ENCODE measurements at regions not wholly inside any gene's neighbourhood (a gene's known extent, or its start where the extent isn't known, plus 50 kb on each side); places are given as distances from the start of the nearest gene placed in this dataset.
A peak's percentile ranks its signal among the peaks of the same experiment; 100 is the strongest.
"Not testable (repeated sequence)": the region's sequence is repeated elsewhere in the genome, so short reads cannot be mapped to it uniquely, and the experiment has no call there.

- DNase-seq (ENCODE audit: low spot score): not testable (repeated sequence)
These were observed 73.8 kb upstream of the SAMD11 start for GRCh38 chr1:849873-850272.

- DNase-seq (ENCODE audit: low spot score): not testable (repeated sequence)
These were observed 73.4 kb upstream of the SAMD11 start for GRCh38 chr1:850318-850717.

- DNase-seq (ENCODE audit: low spot score): not testable (repeated sequence)
These were observed 72.3 kb upstream of the SAMD11 start for GRCh38 chr1:851398-851797.

DNA sequence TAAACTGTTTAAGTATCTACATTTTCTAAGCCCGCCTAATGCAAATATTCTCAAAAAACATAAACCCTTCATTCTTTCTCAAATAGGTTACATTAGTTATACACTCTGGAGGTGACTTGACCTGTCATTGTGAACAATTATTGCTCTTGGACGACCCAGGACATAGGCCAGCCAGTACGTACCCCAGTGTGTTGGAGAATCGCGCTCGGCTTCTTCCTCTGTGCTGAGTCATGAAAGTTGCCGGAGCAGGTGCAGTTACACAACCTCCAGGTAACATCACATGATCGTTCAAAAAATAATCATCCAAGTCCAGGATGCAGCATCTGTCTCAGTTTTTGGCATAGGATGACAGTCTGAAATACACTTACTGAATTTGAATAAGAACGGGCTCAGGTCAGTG is 71.9 kb upstream of the SAMD11 start:
- DNase-seq (ENCODE audit: low spot score): not testable (repeated sequence)

DNA sequence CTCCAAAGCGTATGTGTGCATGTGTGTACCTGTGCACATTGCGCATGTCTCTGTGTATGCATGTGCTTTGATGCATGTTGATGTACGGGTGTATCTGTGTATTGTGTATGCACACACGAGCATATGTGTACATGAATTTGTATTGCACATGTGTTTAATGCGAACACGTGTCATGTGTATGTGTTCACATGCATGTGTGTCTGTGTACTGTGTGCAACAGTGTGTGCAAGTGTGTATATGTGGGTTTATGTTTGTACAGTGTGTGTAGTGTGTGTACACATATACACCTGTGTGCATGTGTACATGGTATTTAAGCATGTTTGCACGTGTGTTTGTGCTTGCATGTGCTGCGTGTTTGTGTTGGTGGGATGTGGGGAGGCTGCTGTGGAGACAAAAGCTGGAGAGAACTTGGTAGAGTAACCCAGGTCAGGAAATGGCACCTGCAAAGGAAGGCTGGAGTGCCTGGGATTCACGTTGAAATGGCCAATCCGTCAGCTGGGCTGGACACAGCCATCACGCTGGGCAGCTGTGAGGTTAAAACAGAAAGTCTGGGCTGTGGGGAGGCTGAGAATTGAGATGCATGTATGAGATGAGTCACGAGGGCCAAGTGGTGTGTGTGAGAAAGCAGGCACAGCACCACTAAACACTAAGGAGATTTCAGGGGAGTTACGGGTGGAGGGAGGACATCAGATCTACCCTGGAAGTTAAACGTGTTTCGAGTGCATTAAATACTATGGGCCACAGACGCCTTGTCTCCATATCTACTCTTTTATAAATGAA is 68.3 kb upstream of the SAMD11 start:
- not testable (repeated sequence) for DNase-seq (ENCODE audit: low spot score)

GRCh38 chr1:856541-857057 is 67.1 kb upstream of the SAMD11 start:
- DNase-seq (ENCODE audit: low spot score): not testable (repeated sequence)

- not testable (repeated sequence) for DNase-seq (ENCODE audit: low spot score)
These were observed 65.6 kb upstream of the SAMD11 start for GRCh38 chr1:857926-858648.

- not testable (repeated sequence) for DNase-seq (ENCODE audit: low spot score)
These were observed 65.1 kb upstream of the SAMD11 start for GRCh38 chr1:858649-859041.

GRCh38 chr1:860941-861340 is 62.8 kb upstream of the SAMD11 start:
- not testable (repeated sequence) for DNase-seq (ENCODE audit: low spot score)

DNA sequence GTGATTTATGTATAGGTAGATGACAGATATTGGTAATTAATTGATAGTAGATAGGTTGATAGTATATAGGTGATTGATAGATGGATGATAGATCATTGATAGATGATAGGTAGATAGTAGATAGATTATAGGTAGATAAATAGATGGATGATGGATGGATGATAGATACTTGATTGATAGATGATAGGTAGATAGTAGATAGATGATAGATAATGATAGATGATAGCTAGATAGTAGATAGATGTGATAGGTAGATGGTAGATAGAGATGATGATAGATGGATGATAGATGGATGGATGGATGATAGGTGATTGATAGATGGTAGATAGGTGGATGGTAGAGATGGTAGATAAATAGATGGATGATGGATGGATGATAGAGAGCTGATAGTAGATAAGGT is 62.0 kb upstream of the SAMD11 start:
- no peak for DNase-seq (ENCODE audit: low spot score)

GRCh38 chr1:862601-863000 is 61.1 kb upstream of the SAMD11 start:
- DNase-seq (ENCODE audit: low spot score): not testable (repeated sequence)

- peak; percentile 38 for DNase-seq (ENCODE audit: low spot score)
These were observed 58.1 kb upstream of the SAMD11 start for GRCh38 chr1:865633-866032.

GRCh38 chr1:866095-866494 is 57.6 kb upstream of the SAMD11 start:
- DNase-seq (ENCODE audit: low spot score): no peak

GRCh38 chr1:866631-867299 is 57.0 kb upstream of the SAMD11 start:
- not testable (repeated sequence) for DNase-seq (ENCODE audit: low spot score)

GRCh38 chr1:867550-867949 is 56.2 kb upstream of the SAMD11 start:
- DNase-seq (ENCODE audit: low spot score): not testable (repeated sequence)

- peak; percentile 82 for DNase-seq (ENCODE audit: low spot score)
These were observed 54.1 kb upstream of the SAMD11 start for GRCh38 chr1:869499-870244.
